ENCODE measurements at regions not wholly inside any gene's neighbourhood (a gene's known extent, or its start where the extent isn't known, plus 50 kb on each side); places are given as distances from the start of the nearest gene placed in this dataset.

DNA sequence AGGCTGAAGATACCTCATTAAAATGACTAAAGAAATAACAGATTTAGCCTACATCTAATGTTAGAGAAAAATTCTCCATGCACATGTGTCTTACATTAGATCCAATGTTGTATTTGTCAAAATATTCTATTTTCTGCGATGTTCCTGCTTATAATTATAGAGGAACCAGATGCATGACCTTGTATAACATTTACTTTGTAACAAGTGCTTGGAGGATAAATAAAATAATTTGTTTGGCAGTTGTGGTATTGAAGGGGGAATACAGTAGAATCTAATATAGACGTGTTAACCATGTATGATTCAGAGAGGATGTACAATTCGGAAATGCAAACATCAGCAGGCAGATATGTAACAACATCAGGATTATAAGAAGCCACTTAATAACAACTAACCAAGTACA, 922.2 kb downstream of the TUSC7 start:
- Histone ChIP-seq H3K27ac (no peak overlapping the region), H3K36me3 (no peaks in the 10 kb centered on the region), H3K27me3 (ENCODE audit: low read depth) (no peaks in the 10 kb centered on the region), H3K4me1 (peaks cover 14% of the 10 kb centered on the region), H3K9me3 (no peaks in the 10 kb centered on the region), H3K4me3 (no peak overlapping the region)
- TF ChIP-seq, protein P1, sequence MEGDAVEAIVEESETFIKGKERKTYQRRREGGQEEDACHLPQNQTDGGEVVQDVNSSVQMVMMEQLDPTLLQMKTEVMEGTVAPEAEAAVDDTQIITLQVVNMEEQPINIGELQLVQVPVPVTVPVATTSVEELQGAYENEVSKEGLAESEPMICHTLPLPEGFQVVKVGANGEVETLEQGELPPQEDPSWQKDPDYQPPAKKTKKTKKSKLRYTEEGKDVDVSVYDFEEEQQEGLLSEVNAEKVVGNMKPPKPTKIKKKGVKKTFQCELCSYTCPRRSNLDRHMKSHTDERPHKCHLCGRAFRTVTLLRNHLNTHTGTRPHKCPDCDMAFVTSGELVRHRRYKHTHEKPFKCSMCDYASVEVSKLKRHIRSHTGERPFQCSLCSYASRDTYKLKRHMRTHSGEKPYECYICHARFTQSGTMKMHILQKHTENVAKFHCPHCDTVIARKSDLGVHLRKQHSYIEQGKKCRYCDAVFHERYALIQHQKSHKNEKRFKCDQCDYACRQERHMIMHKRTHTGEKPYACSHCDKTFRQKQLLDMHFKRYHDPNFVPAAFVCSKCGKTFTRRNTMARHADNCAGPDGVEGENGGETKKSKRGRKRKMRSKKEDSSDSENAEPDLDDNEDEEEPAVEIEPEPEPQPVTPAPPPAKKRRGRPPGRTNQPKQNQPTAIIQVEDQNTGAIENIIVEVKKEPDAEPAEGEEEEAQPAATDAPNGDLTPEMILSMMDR (IDR thresholded peaks at IDR 0.05), result no peak
- no peak for DNase-seq
- ATAC-seq, result no peak
- intact Hi-C loops (cut with DNase I), result no loop called here

DNA sequence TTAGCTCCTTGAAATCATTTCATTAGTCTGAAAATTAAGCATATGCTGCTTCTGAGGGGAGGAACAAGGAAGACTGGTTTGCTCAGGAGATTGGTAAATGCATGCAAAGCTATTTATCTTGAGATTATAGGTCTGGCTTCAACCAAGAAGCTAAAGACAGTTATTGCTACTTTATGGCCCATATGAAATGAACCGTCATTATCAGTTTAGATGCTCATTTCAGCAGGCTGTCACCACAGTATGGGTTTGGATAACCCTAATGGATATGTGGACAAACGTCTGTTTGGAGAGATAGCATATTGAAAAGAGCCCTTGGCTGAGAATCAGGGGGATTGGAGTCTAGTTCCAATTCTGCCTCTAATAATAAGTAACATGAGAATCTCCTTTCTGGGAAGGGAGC, 922.6 kb downstream of the TUSC7 start:
- no peak overlapping the region for H3K27ac ChIP-seq
- TF ChIP-seq, protein P1 (IDR thresholded peaks at IDR 0.05), result no peak
- H3K9me3 ChIP-seq, result no peaks in the 10 kb centered on the region
- peaks cover 14% of the 10 kb centered on the region for H3K4me1 ChIP-seq
- no peaks in the 10 kb centered on the region for H3K27me3 ChIP-seq (ENCODE audit: low read depth)
- no peak for DNase-seq
- no peaks in the 10 kb centered on the region for H3K36me3 ChIP-seq
- H3K4me3 ChIP-seq, result no peak overlapping the region
- intact Hi-C loops (cut with DNase I), result no loop called here
- no peak for ATAC-seq

DNA sequence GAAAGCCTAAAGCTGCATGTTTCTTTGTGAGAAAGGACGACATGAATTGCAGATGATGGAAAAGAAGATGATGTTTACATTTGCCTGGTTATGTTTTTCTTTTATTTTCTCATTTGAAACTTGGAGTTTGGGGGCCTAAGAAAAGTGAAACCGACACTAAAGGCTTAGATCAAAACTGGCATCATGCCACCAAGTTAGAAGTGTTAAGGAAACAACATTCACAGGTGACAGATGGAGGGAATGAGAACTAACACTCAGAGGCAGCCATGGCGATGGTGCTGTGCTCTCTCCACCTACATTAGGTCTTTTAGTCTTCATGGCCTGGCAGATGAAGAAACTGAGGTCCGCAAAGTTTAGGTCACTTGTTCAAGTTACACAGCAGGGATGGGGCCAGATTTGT, 923.6 kb downstream of the TUSC7 start:
- H3K9me3 ChIP-seq, result no peaks in the 10 kb centered on the region
- ATAC-seq (no peak), DNase-seq (no peak)
- TF ChIP-seq, protein P1 (IDR thresholded peaks at IDR 0.05), result no peak
- H3K27me3 ChIP-seq (ENCODE audit: low read depth), result no peaks in the 10 kb centered on the region
- intact Hi-C loops (cut with DNase I), result no loop called here
- H3K27ac ChIP-seq, result no peak overlapping the region
- no peak overlapping the region for H3K4me3 ChIP-seq
- no peaks in the 10 kb centered on the region for H3K36me3 ChIP-seq
- H3K4me1 ChIP-seq, result peaks cover 14% of the 10 kb centered on the region

DNA sequence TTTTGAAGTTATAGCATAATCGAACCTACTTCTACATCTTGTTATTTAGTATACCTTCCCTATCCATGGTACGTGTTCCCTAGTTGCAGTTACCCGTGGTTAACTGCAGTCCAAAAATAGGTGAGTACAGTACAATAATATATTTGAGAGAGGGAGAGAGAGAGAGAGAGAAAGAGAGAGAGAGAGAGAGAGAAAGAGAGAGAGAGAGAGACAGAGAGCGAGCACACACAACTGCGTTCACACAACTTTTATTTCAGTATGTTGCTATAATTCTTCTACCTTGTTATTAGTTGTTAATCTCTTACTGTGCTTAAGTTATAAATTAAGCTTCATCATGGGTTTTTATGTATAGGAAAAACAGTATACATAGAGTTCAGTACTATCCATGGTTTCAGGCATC, 928.1 kb downstream of the TUSC7 start:
- TF ChIP-seq, protein P1 (IDR thresholded peaks at IDR 0.05), result no peak
- no peak overlapping the region for H3K27ac ChIP-seq
- no peaks in the 10 kb centered on the region for H3K4me1 ChIP-seq
- no peaks in the 10 kb centered on the region for H3K9me3 ChIP-seq
- ATAC-seq (no peak), DNase-seq (no peak)
- intact Hi-C loops (cut with DNase I), result no loop called here
- H3K36me3 ChIP-seq, result no peaks in the 10 kb centered on the region
- H3K4me3 ChIP-seq, result no peak overlapping the region
- H3K27me3 ChIP-seq (ENCODE audit: low read depth), result no peaks in the 10 kb centered on the region

DNA sequence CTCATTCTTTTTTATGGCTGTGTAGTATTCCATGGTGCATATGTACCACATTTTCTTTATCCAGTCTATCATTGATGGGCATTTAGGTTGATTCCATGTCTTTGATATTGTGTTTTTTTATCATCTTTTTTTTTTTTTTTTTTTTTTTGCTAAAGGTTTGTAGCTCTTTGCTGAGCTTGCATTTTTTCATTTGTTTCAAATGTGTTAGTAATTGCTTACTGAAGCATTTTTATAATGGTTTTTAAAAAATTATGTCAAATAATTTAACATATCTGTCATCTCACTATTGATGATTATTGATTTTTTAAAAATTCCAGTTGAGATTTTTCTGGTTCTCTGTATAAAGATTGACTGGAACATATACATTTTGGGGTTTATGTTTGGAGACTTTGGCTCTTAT, 934.6 kb downstream of the TUSC7 start:
- H3K4me1 ChIP-seq, result no peaks in the 10 kb centered on the region
- TF ChIP-seq, protein P1 (IDR thresholded peaks at IDR 0.05), result no peak
- no peaks in the 10 kb centered on the region for H3K36me3 ChIP-seq
- H3K27me3 ChIP-seq (ENCODE audit: low read depth), result no peaks in the 10 kb centered on the region
- no peak overlapping the region for H3K4me3 ChIP-seq
- no peak for DNase-seq
- intact Hi-C loops (cut with DNase I), result no loop called here
- H3K27ac ChIP-seq, result no peak overlapping the region
- no peak for ATAC-seq
- H3K9me3 ChIP-seq, result no peaks in the 10 kb centered on the region

Measured in lower lobe of right lung (tissue), 2 donors.